GM12891 (cell line): ENCODE measurements at regions not wholly inside any gene's neighbourhood (a gene's known extent, or its start where the extent isn't known, plus 50 kb on each side); places are given as distances from the start of the nearest gene placed in this dataset.

Experiments
- POLR2A ChIP-seq: IDR thresholded peaks from 2 replicates; pipeline ENCODE4 v1.6.1; 2011; ENCODE audit warnings: low read depth, low read length, control low read depth
- POLR2AphosphoS5 ChIP-seq: IDR thresholded peaks from 2 replicates; pipeline ENCODE4 v1.6.1; 2011; ENCODE audit warnings: low read depth, low read length, control low read depth
- POU2F2 ChIP-seq: IDR thresholded peaks from 2 replicates; pipeline ENCODE4 v1.6.1; 2011; ENCODE audit warnings: low read depth, mild to moderate bottlenecking, control low read depth, low read length, moderate library complexity
- SPI1 ChIP-seq: IDR thresholded peaks from 2 replicates; pipeline ENCODE4 v1.6.1; 2011; ENCODE audit warnings: low read depth, low read length, control low read depth
- TAF1 ChIP-seq: IDR thresholded peaks from 2 replicates; pipeline ENCODE4 v1.6.1; 2011; ENCODE audit warnings: low read depth, low read length, control low read depth

- TF ChIP-seq POLR2AphosphoS5: no peak
- no peak for TF ChIP-seq SPI1
- TF ChIP-seq POLR2A: no peak
- no peak for TF ChIP-seq TAF1
- no peak for TF ChIP-seq POU2F2
Observed at GRCh38 chr2:133848111-133848649, 279.9 kb upstream of the NCKAP5 start.
